Islet of Langerhans (tissue), 1 donor: ENCODE measurements at regions not wholly inside any gene's neighbourhood (a gene's known extent, or its start where the extent isn't known, plus 50 kb on each side); places are given as distances from the start of the nearest gene placed in this dataset.
"Not testable (repeated sequence)": the region's sequence is repeated elsewhere in the genome, so short reads cannot be mapped to it uniquely, and the experiment has no call there.

Source experiments
- FAIRE-seq: peaks from one replicate; lab custom pipeline; 2011; peaks lifted over from hg19 to GRCh38; lab: Jason Lieb, UNC

DNA sequence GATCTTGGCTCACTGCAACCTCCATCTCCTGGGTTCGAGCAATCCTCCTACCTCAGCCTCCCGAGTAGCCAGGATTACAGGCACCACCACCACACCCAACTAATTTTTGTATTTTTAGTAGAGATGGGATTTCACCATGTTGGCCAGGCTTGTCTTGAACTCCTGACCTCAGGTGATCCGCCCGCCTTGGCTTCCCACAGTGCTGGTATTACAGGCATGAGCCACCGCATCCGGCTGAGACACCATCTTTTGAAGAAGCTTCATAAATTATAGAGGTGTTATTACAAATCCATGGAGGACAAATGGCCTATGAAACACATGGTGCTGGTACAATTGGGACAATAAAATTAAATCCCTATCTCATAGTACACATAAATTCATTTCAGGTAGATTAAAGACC is 148.1 kb upstream of the SMIM31 start:
- not testable (repeated sequence) for FAIRE-seq

DNA sequence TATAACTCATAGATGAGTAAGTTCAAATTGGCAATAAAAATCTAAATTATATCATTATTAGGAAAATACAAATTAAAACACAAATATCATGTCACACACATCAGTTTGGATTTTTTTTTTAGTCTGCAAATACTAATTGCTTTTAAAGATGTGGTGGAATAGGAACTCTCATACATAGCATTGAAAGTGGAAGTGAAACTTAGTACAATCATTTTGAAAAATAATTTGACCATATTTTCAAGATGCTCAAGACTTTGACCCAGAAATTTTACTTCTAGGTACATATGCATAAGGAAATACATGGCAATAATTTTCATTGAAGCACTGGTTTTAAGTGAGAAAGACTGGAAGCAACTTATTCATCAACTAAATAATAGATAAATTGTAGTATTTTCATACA is 147.5 kb upstream of the SMIM31 start:
- FAIRE-seq: no peak

DNA sequence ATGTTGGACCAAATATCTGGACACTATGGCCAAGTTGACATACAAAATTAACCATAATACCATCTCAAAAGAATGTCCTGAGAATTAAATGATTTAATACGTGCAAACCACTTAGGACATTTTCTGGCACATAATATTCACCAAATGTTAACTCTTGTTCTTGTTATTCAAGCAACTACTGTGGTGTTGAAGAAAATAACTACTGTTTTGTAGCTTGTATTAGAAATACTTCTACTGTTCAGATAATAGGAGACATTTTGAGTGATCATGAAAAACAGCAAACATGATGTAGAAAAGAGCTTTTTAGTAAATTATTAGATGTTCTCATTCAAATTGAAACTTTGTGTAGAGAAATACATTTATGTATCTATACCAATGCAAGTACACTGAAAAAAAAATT is 140.7 kb upstream of the SMIM31 start:
- no peak for FAIRE-seq

DNA sequence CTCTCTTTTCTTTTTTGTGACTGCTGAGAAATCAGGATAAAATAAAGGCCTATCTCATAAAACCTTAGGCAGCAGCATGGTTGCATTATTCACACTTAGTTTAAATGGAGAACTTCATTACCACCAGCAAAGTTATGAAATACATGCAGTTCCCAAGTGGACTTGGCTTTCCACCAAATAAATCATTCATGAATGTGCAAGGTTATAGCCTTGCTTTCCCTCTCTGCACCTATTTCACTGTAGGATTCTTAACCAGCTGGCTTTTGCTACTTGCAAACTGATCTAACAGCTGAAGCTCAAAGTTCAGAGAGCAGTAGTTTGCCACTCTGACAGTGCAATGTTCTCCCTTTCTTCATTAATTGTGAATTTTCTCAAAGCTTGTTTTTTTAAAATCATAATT is 140.1 kb upstream of the SMIM31 start:
- no peak for FAIRE-seq

DNA sequence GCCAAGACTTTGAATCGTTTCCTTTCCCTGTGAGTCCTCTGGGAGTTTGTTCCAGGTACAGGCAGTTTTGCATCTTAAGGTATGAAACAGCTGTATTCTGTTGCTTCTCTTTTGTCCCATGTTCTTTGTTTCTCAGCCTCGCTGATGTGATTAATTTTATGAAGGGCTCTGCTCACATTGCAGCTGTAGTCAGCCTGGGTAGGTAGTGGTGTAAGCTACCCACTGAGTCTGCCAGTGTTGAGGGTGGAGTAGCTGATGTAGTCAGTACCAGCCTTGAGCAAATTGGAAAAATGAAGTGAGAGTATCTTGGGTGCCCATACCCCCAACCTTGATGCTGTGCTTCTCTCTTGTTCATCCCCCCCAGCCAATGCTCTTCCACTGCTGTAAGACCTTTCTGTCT is 139.6 kb upstream of the SMIM31 start:
- FAIRE-seq: no peak

DNA sequence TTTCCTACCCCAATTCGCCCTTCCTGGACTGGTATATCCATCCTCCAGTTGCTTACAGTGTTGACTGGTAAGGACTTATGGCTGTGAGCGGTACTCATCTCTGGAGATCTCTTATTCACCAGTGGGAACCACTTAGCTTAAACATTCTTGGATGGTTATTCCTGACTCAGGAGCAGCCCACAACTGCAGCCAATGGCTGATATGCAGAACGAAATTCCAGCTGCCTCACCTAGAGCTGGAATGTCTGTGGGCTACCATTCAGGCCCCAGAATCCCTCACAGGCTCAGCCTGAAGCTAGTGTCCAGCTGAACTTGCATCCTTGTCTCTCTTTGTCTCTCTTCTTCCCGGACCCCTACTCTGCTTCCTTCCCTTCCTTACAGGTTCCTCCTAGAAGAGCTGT is 138.9 kb upstream of the SMIM31 start:
- FAIRE-seq: no peak

DNA sequence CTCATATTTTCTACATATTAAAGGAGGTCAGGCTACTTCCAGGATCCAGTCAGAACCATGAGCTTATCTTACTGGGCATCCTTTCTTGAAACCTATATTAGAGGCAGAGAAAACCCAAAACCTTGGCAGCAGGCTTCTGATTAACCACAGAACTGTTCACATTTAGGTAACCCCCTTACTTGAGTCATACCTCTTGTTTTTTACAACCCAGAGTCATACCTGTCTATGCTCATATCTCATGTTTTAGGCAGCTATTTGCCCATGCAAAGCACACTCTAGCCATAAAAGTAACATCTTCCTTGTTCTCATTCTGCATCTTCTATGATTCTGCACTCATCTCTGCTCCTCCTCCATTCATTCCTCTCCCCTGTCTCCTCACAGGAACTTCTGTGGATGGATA is 138.0 kb upstream of the SMIM31 start:
- FAIRE-seq: no peak

DNA sequence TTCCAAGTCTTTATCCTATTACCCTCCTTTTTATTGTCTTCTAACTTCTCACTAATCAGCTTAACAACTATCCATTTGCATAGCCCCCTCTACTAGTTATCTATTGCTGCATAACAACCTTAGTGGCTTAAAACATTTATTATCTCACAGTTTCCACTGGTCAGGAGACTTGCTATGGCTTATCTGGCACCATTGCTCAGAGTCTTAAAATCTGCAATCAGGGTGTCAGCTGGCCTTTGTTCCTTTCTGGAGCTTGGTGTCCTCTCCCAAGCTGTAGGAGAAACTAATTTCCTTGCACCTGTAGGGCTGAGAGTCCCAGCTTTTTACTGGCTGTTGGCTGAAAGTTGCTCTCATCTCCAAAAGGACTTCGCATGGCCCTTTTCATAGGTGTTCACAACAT is 137.0 kb upstream of the SMIM31 start:
- FAIRE-seq: no peak

DNA sequence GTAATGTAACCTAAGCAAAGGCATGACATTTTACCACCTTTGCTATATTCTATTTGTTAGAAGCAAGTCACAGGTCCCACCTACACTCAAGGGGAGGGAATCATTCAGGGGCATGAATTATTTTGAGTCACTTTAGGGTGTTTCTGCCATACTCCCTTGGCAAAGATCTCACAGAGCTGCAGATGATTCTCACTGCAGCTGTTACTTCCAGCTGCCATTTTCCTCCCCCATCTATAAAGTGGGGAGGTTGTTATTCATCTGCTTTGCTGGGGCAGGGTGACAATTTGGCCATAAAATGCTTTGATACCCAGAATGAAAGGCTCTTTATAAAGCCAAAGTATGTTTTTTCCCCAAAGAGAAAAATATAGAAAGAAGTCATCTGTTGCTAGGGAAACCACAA is 136.5 kb upstream of the SMIM31 start:
- no peak for FAIRE-seq

DNA sequence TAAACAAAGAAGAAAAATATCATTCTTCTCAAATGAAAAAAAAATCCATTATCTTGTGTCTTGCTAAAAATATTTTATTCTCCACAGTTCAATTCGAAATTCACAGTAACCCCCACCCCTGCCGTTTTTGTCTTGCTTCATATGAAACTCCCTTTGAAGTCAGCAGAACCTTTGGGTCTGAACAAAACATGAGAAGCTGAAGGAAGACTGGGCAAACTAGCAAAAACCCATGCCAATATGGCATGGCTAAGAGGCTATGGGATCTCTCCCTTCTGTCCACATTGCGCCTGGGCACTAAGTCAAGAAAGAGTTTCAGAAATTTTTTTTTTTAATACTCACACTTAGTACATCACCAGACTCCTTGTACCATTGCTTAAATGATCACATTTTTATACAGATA is 136.0 kb upstream of the SMIM31 start:
- no peak for FAIRE-seq

DNA sequence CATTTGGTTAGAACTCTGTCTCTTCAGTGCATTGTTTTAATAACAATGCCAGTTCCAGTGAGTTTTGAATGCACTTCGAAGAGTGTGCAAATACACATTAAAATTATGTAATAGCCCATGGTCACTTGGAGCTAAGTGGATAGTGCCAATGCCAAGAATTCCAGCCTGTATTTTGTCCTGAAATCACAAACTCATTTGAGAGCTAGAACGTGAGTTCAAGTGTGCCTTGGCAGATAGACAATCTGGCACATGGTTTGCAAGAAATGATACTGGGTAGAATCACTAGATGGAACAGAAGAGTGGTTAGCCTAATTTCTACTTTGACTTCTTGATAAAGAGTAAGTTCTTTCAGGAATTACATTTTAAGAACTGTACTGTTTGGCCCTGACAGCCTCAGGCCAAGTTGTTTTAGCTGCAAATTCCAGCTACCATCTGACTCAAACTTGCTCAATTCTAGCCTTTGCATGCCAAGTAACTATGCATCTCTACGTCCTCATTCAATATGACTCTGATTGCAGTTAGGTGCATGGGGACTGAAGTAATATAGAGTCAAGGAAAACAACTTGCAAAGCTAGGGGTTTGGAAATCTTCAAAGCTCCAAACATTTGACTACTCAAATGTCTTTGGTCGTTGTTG is 131.9 kb upstream of the SMIM31 start:
- no peak for FAIRE-seq

DNA sequence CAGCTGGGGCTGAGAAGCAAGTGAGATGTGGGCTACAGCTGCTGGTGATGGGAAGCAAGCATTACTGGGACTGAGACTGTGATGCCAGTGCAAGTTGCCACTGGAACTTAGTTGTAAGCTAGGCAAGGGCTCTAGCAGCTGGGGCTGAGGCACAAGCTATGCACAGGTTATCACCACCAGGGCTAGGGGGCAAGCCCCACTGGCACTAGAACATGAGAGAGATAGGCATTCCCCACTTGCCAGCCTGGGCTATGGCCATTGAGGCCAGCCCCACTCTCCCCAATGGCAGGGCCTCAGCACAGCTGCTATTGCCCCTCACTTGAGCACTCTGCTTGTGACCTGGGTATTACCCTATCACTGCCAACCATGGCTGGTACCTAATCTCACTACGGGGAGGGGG is 130.8 kb upstream of the SMIM31 start:
- FAIRE-seq: no peak

DNA sequence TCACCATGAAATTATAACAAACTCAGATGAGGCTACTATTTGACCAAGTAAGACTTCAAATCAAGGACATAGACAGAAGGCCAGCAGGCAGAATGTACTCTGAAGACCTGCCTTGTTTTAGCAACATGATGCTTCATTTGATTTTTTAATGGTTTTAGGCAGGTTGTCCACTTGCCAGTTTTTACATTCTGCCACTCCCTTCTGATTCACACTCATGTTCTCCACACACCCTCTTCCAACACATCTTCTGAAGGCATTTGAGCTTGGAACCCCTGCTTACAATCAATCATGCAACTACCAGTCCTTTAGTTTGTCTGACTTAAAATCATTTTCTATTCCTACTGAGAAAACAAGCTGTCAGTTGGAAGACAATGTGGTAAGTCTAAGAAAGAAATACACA is 114.9 kb upstream of the SMIM31 start:
- no peak for FAIRE-seq

DNA sequence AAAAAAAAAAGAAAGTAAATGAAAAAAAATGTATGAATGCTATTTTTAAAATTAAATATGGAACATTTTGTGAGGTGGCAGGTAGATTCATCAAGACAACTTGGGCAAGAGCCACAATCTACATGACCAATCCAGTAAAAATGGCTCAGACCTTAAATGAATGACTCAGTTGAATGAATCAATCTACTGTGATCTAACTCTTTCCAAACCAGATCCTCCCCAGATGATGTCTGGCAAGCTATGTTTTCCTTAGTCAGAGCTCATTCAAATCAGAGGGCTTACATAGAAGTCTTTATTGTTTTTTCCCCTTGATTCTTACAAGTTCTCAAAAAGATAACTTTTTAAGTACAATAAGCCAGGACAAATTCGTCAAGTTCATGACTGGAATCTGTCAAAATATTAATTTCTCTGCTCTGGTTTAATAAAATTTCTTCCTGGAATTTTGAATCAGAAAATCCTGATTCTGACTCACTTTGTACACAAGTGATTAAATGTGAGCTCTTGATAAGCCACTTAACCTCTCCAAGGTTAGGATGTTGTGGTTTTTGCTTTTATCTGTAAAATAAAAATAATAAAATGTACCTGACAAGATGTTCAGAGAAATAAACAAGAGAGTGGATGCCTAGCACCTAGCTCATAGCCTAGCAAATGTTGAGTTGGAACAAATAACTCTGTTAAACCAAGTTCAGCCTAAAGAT is 105.6 kb upstream of the SMIM31 start:
- FAIRE-seq: no peak

DNA sequence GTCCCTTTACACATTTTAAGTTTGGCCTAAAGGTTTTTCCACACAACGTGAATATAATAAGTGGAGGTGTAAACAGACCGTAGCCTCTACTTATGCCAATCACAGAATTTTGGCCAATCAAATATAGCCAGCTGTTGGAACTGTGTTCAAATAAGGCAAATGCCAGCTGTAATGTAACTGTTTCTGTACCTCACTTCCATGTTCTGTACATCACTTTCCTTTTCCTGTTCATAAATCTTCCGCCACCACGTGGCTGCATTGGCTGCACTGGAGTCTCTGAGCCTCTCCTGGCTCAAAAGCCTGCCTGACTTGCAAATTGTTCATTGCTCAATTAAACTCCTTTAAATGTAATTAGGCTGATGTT is 105.1 kb upstream of the SMIM31 start:
- no peak for FAIRE-seq

DNA sequence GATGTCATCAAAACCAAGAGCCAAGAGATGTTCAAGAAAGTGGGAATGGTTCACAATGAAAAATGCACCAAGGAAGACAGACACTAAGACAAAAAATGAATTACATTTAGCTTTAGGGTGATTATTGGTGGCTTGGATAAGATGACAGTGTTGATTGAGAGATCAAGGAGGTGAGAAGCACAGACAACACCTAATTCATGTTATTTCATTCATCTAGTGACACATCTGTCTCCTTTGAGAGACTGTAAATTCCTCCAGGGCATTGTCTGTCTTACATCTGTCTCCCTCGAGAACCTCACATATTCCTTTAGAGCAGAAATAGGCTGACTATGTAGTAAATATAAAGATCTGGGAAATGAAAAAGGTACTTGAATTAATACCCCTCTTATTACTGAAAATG is 94.2 kb upstream of the SMIM31 start:
- no peak for FAIRE-seq

DNA sequence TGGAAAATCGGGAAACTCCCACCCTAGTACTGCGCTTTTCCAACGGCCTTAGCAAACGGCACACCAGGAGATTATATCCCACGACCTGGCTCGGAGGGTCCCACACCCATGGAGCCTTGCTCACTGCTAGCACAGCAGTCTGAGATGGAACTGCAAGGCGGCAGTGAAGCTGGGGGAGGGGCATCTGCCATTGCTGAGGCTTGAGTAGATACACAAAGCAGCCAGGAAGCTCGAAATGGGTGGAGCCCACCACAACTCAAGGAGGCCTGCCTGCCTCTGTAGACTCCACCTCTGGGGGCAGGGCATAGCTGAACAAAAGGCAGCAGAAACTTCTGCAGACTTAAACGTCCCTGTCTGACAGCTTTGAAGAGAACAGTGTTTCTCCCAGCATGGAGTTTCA is 77.8 kb upstream of the SMIM31 start:
- not testable (repeated sequence) for FAIRE-seq

DNA sequence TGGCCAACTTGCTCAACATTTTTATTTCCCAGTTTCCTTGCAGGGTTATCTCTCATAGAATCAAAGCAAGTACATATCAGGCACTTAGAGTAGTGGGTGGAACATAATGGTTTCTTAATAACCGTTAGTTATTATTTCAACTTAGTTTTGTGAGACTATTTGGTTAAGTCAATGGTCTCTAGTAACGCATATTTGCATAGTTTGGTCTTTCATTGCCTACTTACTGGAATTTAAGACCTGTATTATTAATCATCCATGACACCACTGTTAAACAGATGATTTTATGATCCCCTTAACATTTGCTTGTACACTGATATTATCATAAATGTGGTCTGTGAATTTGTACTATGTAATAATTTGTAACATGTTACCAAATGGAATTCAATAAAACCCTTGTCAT is 70.9 kb upstream of the SMIM31 start:
- FAIRE-seq: no peak

DNA sequence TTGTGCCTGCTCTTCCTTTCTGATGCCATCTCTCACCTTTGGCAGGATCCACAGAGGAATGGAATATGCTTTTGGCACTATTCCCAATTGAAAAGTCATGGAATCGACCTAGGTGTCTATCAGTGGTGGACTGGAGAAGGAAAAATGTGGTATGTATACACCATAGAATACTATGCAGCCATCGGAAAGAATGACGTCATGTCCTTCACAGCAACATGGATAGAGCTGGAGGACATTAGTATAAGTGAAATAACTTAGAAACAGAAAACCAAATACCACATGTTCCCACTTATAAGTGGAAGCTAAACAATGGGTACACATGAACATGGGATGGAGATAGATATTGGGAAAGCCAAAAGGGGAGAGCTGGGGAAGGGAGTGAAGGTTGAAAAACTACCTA is 58.3 kb upstream of the SMIM31 start:
- FAIRE-seq: no peak

DNA sequence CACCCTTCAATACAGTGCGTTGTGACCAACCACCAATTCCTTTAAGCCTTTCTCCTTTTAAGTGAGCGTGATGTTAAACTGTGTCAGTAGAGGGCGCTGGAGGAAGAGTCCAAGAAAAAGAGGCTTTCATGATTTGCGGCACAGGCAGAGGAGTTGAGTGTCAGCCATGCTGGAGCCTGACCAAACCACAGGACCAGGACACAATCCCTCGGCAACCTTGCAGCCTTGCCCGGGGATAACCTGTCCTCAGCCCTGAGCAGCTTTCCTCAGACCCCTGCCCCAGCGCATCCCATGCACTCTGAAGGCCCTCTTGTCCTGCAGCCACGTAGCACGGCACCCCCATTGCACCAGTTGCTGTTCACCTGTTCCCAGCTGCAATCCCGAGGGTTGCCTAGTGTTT is 53.5 kb upstream of the SMIM31 start:
- no peak for FAIRE-seq

DNA sequence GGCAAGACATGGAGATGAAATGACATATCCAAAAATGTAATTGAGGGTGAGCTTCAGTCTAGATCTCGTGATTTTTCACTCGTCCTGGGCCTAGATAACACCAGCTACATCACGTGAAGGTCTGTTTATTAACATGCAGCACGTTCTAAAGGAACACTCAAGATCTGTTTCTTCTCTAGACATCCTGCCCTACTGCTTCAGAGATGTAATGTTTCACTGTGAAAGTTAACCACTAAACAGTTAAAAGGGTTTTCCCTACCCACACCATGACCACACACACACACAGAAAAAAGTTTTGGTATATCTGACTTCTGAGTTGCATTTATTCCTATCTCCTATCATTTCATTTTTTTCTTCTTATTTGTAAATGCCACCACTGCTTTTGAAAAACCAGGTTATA is 52.3 kb upstream of the SMIM31 start:
- FAIRE-seq: no peak
